HFF-Myc (cell line): ENCODE measurements at regions not wholly inside any gene's neighbourhood (a gene's known extent, or its start where the extent isn't known, plus 50 kb on each side); places are given as distances from the start of the nearest gene placed in this dataset.

ENCODE experiments used
- DNase-seq: peaks from one replicate; pipeline ENCODE4 v3.0.0-alpha.2; 2011; ENCODE audit warnings: low read depth; ENCODE audit errors: extremely low read depth
- H3K4me3 ChIP-seq: replicated peaks from 2 replicates; pipeline ENCODE4 v1.5.1; 2011; ENCODE audit warnings: low read depth, mild to moderate bottlenecking, control low read depth, low read length
- CTCF ChIP-seq: IDR thresholded peaks from 2 replicates; pipeline ENCODE4 v1.5.1; 2012; ENCODE audit warnings: mild to moderate bottlenecking, low read depth, low read length, control low read depth; ENCODE audit errors: missing control alignments

- DNase-seq: no peak
- no peak for TF ChIP-seq CTCF
- no peak overlapping the region for H3K4me3 ChIP-seq
Observed at GRCh38 chr2:14511541-14511940, 121.0 kb upstream of the LRATD1 start.

GRCh38 chr2:14513903-14514302 lies 118.6 kb upstream of the LRATD1 start:
- no peak overlapping the region for H3K4me3 ChIP-seq
- DNase-seq: no peak
- no peak for TF ChIP-seq CTCF

DNA sequence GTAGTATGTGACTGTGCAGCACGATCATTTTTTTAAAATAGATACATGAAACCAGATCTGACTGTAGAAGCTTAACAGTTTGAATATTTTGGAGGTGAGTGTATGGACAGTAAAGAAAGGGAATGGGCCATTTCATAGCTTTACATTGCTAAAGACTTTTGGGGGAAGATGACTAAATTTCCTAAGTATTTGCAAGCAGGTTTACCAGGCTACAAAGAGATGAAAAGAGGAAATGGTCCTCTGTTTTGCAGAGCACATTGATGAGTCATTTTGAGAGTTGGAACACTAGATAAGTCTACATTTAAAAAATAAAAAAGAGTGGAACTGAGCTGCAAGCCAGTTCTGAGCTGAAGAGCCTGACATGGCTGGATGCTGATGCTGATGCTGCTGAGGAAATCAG lies 115.7 kb upstream of the LRATD1 start:
- no peak for TF ChIP-seq CTCF
- H3K4me3 ChIP-seq: no peak overlapping the region
- DNase-seq: peak; percentile 69

- peak; percentile 12 for DNase-seq
- no peak overlapping the region for H3K4me3 ChIP-seq
- no peak for TF ChIP-seq CTCF
Observed at GRCh38 chr2:14517731-14518130, 114.8 kb upstream of the LRATD1 start.

- no peak overlapping the region for H3K4me3 ChIP-seq
- DNase-seq: no peak
- TF ChIP-seq CTCF: no peak
Observed at GRCh38 chr2:14520385-14520945, 112.1 kb upstream of the LRATD1 start.

DNA sequence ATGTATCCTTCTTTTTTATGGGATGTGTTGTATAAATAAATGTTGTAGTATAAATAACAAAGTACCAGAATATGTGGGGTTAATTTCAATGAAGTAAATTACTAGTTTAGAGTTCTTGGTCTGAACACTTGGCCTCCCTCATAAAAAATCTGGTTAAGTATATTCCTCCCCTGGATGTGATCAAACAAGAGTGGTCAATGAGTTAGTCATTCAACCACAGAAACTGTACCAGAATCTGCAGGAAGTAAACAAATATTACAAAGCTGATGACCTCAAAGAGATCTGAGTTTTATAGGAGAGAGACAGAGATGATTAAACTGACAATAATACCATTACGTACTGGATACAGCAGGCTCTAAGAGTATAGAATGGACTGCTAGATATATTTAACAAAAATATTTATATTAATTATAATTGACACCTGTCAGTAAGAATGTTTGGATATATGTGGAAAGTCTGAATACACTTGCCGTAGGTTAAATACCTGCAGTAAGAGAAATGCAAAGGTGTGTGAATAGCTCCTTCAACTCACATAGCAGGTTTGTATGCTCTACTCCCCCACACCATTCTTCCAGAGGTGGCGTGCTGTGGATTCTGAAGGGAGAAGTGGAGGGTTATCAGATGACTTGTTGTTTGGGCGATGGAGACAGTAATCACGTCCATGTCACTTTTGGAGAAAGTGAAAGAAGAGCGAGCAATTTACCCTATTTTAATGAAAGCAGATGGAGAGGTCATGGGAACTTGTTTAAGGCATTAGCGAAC lies 108.3 kb upstream of the LRATD1 start:
- peak; percentile 36 for DNase-seq
- H3K4me3 ChIP-seq: no peak overlapping the region
- TF ChIP-seq CTCF: no peak

DNA sequence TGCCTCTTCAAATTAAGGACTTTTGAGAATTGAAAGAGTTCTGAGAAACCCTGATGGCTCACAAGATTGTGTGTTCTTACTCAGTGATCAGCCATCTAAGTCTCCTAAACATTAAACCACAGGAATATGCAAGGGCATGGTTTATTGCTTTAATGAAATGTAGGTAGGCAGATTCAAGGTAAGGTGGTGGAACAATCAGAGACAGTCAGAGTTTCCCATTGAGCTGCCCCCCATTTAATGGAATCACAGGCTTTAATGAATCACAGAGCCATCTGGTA lies 107.8 kb upstream of the LRATD1 start:
- peak; percentile 47 for DNase-seq
- no peak overlapping the region for H3K4me3 ChIP-seq
- TF ChIP-seq CTCF: no peak
